Brain microvascular endothelial cell (primary cell): ENCODE measurements at regions not wholly inside any gene's neighbourhood (a gene's known extent, or its start where the extent isn't known, plus 50 kb on each side); places are given as distances from the start of the nearest gene placed in this dataset.
"Not testable (repeated sequence)": the region's sequence is repeated elsewhere in the genome, so short reads cannot be mapped to it uniquely, and the experiment has no call there.

Experiments
- DNase-seq: peaks from one replicate; pipeline ENCODE4 v3.0.0-alpha.2; 2020
- H3K27ac ChIP-seq: fragments of 250-450 bp; sonication (Bioruptor Pico); 2 replicates; pipeline ENCODE4 v1.5.1; 2020; ENCODE audit warnings: mild to moderate bottlenecking, moderate library complexity
- H3K27me3 ChIP-seq: fragments of 250-450 bp; sonication (Bioruptor Pico); replicated peaks from 2 replicates; pipeline ENCODE4 v1.5.1; 2020; ENCODE audit warnings: mild to moderate bottlenecking
- H3K36me3 ChIP-seq: fragments of 250-450 bp; sonication (Bioruptor Pico); replicated peaks from 2 replicates; pipeline ENCODE4 v1.5.1; 2020; ENCODE audit warnings: mild to moderate bottlenecking
- H3K4me3 ChIP-seq: 2 replicates; pipeline ENCODE4 v1.5.1; 2011; ENCODE audit warnings: low read depth, mild to moderate bottlenecking, control low read depth, low read length, moderate library complexity
- in situ Hi-C: cut with HindIII; loops from 2 replicates; pipeline ENCODE4 v1.10.0; 2017; ENCODE audit warnings: low sequenced_read_pairs, low pct_ligation_motif_present
- TF ChIP-seq, protein P1 (sequence below): IDR thresholded peaks from 2 replicates; pipeline ENCODE4 v1.5.1; 2011; ENCODE audit warnings: low read depth, mild to moderate bottlenecking, moderate library complexity, low read length, control low read depth, inconsistent platforms; ENCODE audit errors: missing control alignments

DNA sequence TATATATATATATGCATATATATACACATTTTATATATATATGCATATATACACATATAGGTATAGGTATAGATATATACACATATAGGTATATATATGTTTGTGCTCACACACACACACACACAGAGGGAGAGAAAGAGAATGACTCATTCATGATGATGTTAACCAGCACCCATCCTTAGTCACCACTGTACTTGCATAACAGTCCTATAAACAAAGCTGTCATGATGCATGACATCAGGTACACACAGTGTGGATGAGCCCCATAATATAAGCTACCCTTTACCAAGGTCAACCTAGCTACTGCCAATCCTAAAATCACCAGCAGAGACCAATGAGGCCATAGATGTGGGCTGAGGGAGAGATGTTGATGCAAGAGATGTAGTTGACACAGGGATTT, 1408.0 kb downstream of the RAPGEF2 start:
- TF ChIP-seq, protein P1, sequence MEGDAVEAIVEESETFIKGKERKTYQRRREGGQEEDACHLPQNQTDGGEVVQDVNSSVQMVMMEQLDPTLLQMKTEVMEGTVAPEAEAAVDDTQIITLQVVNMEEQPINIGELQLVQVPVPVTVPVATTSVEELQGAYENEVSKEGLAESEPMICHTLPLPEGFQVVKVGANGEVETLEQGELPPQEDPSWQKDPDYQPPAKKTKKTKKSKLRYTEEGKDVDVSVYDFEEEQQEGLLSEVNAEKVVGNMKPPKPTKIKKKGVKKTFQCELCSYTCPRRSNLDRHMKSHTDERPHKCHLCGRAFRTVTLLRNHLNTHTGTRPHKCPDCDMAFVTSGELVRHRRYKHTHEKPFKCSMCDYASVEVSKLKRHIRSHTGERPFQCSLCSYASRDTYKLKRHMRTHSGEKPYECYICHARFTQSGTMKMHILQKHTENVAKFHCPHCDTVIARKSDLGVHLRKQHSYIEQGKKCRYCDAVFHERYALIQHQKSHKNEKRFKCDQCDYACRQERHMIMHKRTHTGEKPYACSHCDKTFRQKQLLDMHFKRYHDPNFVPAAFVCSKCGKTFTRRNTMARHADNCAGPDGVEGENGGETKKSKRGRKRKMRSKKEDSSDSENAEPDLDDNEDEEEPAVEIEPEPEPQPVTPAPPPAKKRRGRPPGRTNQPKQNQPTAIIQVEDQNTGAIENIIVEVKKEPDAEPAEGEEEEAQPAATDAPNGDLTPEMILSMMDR = no peak
- peak; percentile 39 for DNase-seq
- no peak overlapping the region for H3K4me3 ChIP-seq
- H3K27me3 ChIP-seq = no peaks in the 10 kb centered on the region
- in situ Hi-C loops = no loop called here
- H3K36me3 ChIP-seq = no peaks in the 10 kb centered on the region
- H3K27ac ChIP-seq = no peak overlapping the region

DNA sequence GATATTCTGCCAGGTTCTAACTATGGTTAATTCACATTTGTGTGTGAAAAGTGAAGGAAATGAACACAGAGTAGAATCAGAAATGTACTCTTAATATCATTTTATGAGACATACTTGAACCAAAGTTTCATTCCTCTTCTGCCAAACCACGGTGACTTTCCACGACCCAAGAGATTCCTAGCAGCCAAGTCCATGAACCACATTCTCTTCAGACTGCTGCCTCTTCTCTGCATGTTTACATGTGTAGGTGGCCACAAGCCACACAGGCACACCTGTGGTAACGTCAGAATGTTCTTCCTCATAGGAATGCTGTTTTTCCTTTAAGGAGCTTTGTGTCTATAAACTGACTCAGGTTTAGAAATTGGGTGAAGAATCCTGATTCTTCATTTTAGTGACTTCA, 1411.2 kb downstream of the RAPGEF2 start:
- no peaks in the 10 kb centered on the region for H3K36me3 ChIP-seq
- DNase-seq = peak; percentile 25
- H3K4me3 ChIP-seq = no peak overlapping the region
- no peak overlapping the region for H3K27ac ChIP-seq
- in situ Hi-C loops = no loop called here
- TF ChIP-seq, protein P1 = no peak
- no peaks in the 10 kb centered on the region for H3K27me3 ChIP-seq

DNA sequence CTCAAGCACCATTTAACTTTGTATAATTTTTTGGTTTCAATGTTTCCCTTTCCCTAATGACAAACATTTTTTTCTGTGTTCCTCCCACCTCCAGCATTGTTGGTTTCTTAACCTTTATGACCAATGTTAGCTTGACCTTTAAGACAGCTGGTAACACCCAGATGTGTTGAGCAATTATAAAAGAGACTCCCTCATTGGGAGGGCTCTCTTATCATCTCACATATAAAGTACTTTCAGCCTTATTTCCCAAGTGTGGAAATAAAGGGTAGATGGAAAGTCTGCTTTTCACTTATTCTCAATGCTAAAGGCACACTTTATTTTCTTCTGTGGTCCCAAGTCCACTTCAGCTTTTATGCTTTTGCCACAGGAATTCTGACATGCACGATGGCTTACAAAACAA, 1420.4 kb downstream of the RAPGEF2 start:
- DNase-seq = no peak
- Histone ChIP-seq H3K4me3 (no peak overlapping the region), H3K27ac (no peak overlapping the region), H3K36me3 (no peaks in the 10 kb centered on the region), H3K27me3 (no peaks in the 10 kb centered on the region)
- in situ Hi-C loops = no loop called here
- TF ChIP-seq, protein P1 = no peak

DNA sequence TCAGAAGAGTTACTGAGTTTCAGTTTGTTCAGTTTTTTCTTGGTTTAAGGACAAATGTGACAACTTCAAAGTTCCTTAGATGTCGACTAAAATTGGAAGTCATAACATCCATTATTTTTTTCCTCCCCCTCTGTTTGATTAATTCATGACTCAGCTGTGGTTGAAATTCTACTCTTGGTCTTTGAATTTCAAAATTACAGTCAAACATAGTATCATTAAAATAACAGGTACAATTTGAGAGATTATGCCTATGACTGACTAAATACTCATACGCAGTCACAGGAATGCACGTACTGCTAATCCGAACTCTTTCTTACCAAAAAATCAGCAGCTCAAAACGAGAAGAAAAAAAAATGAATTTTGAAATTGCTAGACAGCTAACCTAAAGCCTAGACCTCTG, 1434.8 kb downstream of the RAPGEF2 start:
- Histone ChIP-seq H3K4me3 (no peak overlapping the region), H3K36me3 (no peaks in the 10 kb centered on the region), H3K27ac (no peak overlapping the region), H3K27me3 (no peaks in the 10 kb centered on the region)
- TF ChIP-seq, protein P1 = no peak
- in situ Hi-C loops = no loop called here
- no peak for DNase-seq

DNA sequence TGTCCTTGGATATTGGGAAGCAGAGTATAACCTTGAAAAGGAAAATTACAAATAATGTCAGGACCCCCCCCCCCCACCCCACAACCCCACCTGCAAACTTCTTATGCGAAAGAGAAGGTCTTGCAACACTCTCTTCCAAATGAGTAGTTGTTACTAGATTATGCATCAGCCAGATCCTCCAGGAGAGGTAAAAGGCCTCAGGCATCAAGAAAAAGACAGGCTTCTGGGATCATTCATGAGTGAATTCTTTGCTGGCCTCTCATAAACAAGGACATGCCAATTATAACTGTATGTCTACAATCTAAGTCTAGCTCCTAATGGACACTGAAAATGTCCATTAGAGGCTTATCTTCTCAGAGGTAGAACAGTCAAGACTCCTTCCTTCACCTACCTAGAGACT, 1443.3 kb downstream of the RAPGEF2 start:
- Histone ChIP-seq H3K4me3 (no peak overlapping the region), H3K27ac (no peak overlapping the region), H3K27me3 (no peaks in the 10 kb centered on the region), H3K36me3 (no peaks in the 10 kb centered on the region)
- TF ChIP-seq, protein P1 = no peak
- in situ Hi-C loops = no loop called here
- DNase-seq = no peak

DNA sequence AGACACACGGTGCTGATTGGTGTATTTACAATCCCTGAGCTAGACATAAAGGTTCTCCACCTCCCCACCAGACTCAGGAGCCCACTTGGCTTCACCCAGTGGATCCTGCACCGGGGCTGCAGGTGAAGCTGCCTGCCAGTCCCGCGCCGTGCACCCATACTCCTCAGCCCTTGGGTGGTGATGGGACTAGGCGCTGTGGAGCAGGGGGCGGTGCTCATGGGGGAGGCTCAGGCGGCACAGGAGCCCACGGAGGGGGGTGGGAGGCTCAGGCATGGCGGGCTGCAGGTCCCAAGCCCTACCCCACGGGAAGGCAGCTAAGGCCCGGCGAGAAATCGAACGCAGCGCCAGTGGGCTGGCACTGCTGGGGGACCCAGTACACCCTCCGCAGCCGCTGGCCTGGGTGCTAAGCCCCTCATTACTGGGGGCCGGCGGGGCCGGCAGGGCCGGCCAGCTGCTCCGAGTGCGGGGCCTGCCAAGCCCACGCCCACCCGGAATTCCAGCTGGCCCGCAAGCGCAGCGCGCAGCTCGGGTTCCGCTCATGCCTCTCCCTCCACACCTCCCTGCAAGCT, 1447.2 kb downstream of the RAPGEF2 start:
- in situ Hi-C loops = not testable (repeated sequence)

More for the DNA sequence above, 1447.2 kb downstream of the RAPGEF2 start:
- H3K27ac ChIP-seq, DNase-seq, H3K36me3 ChIP-seq, H3K4me3 ChIP-seq, H3K27me3 ChIP-seq: not testable (repeated sequence)
